GM21825 (cell line): ENCODE measurements at regions not wholly inside any gene's neighbourhood (a gene's known extent, or its start where the extent isn't known, plus 50 kb on each side); places are given as distances from the start of the nearest gene placed in this dataset.
"Not testable (repeated sequence)": the region's sequence is repeated elsewhere in the genome, so short reads cannot be mapped to it uniquely, and the experiment has no call there.

ENCODE experiments used
- ATAC-seq: cut with Tn5 transposase; IDR thresholded peaks from one replicate; pipeline ENCODE4 v1.9.1; 2021; ENCODE audit warnings: mild to moderate bottlenecking, moderate library complexity; ENCODE audit not compliant: unreplicated experiment

GRCh38 chrX:8027827-8028226 is 100.6 kb upstream of the PNPLA4 start:
- ATAC-seq, result no peak

GRCh38 chrX:8025705-8026104 is 98.5 kb upstream of the PNPLA4 start:
- no peak for ATAC-seq

- no peak for ATAC-seq
Measured at GRCh38 chrX:8018934-8019333, 91.7 kb upstream of the PNPLA4 start.

GRCh38 chrX:8010105-8010504 is 82.9 kb upstream of the PNPLA4 start:
- ATAC-seq, result no peak

- no peak for ATAC-seq
Measured at GRCh38 chrX:8005678-8006347, 78.6 kb upstream of the PNPLA4 start.

- ATAC-seq, result no peak
Measured at GRCh38 chrX:8003147-8003883, 76.1 kb upstream of the PNPLA4 start.

- ATAC-seq, result no peak
Measured at GRCh38 chrX:7996851-7997250, 69.6 kb upstream of the PNPLA4 start.

GRCh38 chrX:7996414-7996813 is 69.2 kb upstream of the PNPLA4 start:
- peak; percentile 61 for ATAC-seq

- no peak for ATAC-seq
Measured at GRCh38 chrX:7993873-7994272, 66.7 kb upstream of the PNPLA4 start.

- ATAC-seq, result not testable (repeated sequence)
Measured at GRCh38 chrX:7988013-7988759, 61.0 kb upstream of the PNPLA4 start.

GRCh38 chrX:7987160-7988012 is 60.2 kb upstream of the PNPLA4 start:
- peak; percentile 67 for ATAC-seq

GRCh38 chrX:7986738-7987137 is 59.5 kb upstream of the PNPLA4 start:
- not testable (repeated sequence) for ATAC-seq

GRCh38 chrX:7985568-7985967 is 58.4 kb upstream of the PNPLA4 start:
- no peak for ATAC-seq

GRCh38 chrX:7983581-7983980 is 56.4 kb upstream of the PNPLA4 start:
- ATAC-seq, result no peak
